Right lobe of liver (tissue), 6 donors: ENCODE measurements at regions not wholly inside any gene's neighbourhood (a gene's known extent, or its start where the extent isn't known, plus 50 kb on each side); places are given as distances from the start of the nearest gene placed in this dataset.
"Not testable (repeated sequence)": the region's sequence is repeated elsewhere in the genome, so short reads cannot be mapped to it uniquely, and the experiment has no call there.

Experiments used
- ATAC-seq, 4 donors: fragments of 200-7000 bp; cut with Tn5 transposase; one replicate each; pipeline ENCODE4 v1.9.1; 2020; ENCODE audit warnings: mild to moderate bottlenecking in 4 of 4, moderate library complexity in 4 of 4
- DNase-seq, 3 donors: peaks; one replicate each; pipeline ENCODE4 v3.0.0-alpha.2; 2020
- H3K27ac ChIP-seq, 3 donors: fragments of 200-600 bp; one replicate each; pipeline ENCODE4 v1.8.0; 2022
- H3K27me3 ChIP-seq, 2 donors: fragments of 200-600 bp; one replicate each; pipeline ENCODE4 v1.8.0; 2022
- H3K36me3 ChIP-seq, 4 donors: fragments of 200-600 bp; sonication (generic) in 1 of 4; one replicate each; pipeline versions ENCODE4 v1.5.1 to v1.8.0; 2017 to 2022; ENCODE audit warnings: control low read depth in 1 of 4
- H3K4me1 ChIP-seq, 4 donors: fragments of 200-600 bp; sonication (generic) in 1 of 4; one replicate each; pipeline versions ENCODE4 v1.5.1 to v1.8.0; 2017 to 2022; ENCODE audit warnings: control low read depth in 1 of 4
- H3K4me3 ChIP-seq, 3 donors: fragments of 200-600 bp; one replicate each; pipeline ENCODE4 v1.8.0; 2022
- H3K9me3 ChIP-seq, 4 donors: fragments of 200-600 bp; sonication (generic) in 1 of 4; one replicate each; pipeline versions ENCODE4 v1.5.1 to v1.8.0; 2017 to 2022; ENCODE audit warnings: control low read depth in 1 of 4
- CTCF ChIP-seq, 4 donors: fragments of 200-600 bp in 3 of 4; fragments of 450-650 bp in 1 of 4; IDR thresholded peaks; one replicate each; pipeline versions ENCODE4 v1.5.1 to v1.8.0; 2016 to 2022; ENCODE audit warnings: antibody characterized with exemption in 4 of 4, mild to moderate bottlenecking in 2 of 4
- POLR2A ChIP-seq: fragments of 450-650 bp; IDR thresholded peaks from one replicate; pipeline ENCODE4 v1.6.1; 2017; ENCODE audit warnings: antibody characterized with exemption, mild to moderate bottlenecking
- WGBS: methylation state at CpG from one replicate; pipeline ENCODE4 v1.1.6; 2018; ENCODE audit warnings: low coverage, low lambda C conversion rate; ENCODE audit not compliant: insufficient coverage; ENCODE audit errors: missing lambda C conversion rate; 5-methylcytosine and 5-hydroxymethylcytosine counted together
- intact Hi-C, 2 donors: fragments of 100-400 bp; cut with DNase I; formaldehyde crosslinking; loops; one replicate each; pipeline versions ENCODE4 v1.11.2 to v1.14.1; 2022
- donor health status: DM: no; HTN: yes; CAD: no.
- donor health status: DM: no; HTN: no; CAD: no.
- donor health status: DM: no; HTN: no; CAD: no.
- donor health status: DM: no; HTN: yes; CAD: no.
- donor health status: DM: no; HTN: yes; CAD: no.

- 53% methylated on average over 2 of the region's 2 CpGs for WGBS
- Histone ChIP-seq H3K27ac (no peak overlapping the region), H3K36me3 (no peaks in the 10 kb centered on the region), H3K4me1 (no peaks in the 10 kb centered on the region), H3K27me3 (no peaks in the 10 kb centered on the region), H3K4me3 (no peak overlapping the region), H3K9me3 (no peaks in the 10 kb centered on the region)
- intact Hi-C loops: no loop called here
- TF ChIP-seq CTCF (IDR thresholded peaks at IDR 0.05): no peak
- no peak for TF ChIP-seq POLR2A
- DNase-seq: no peak
- no peak for ATAC-seq
Measured at GRCh38 chr6:20338156-20338555, 63.5 kb upstream of the E2F3 start.

- TF ChIP-seq POLR2A: no peak
- TF ChIP-seq CTCF (IDR thresholded peaks at IDR 0.05): no peak
- Histone ChIP-seq H3K27ac (no peak overlapping the region), H3K4me1 (no peaks in the 10 kb centered on the region), H3K9me3 (no peaks in the 10 kb centered on the region), H3K36me3 (no peaks in the 10 kb centered on the region), H3K27me3 (no peaks in the 10 kb centered on the region), H3K4me3 (no peak overlapping the region)
- no peak for ATAC-seq
- intact Hi-C loops: no loop called here
- no peak for DNase-seq
- 87% methylated on average over 9 of the region's 9 CpGs for WGBS
Measured at GRCh38 chr6:20340068-20340848, 61.4 kb upstream of the E2F3 start.

GRCh38 chr6:20341096-20341495 is 60.6 kb upstream of the E2F3 start:
- Histone ChIP-seq H3K4me1 (no peaks in the 10 kb centered on the region), H3K36me3 (no peaks in the 10 kb centered on the region), H3K27ac (no peak overlapping the region), H3K9me3 (no peaks in the 10 kb centered on the region), H3K27me3 (no peaks in the 10 kb centered on the region), H3K4me3 (no peak overlapping the region)
- intact Hi-C loops: no loop called here
- no peak for ATAC-seq
- TF ChIP-seq CTCF (IDR thresholded peaks at IDR 0.05) (no peak), POLR2A (no peak)
- no peak for DNase-seq
- no CpG with 5 or more reads among the region's 2 CpGs for WGBS

- no peaks in the 10 kb centered on the region for H3K4me1 ChIP-seq
- WGBS: 73% methylated on average over 4 of the region's 4 CpGs
- H3K9me3 ChIP-seq: no peaks in the 10 kb centered on the region
- TF ChIP-seq POLR2A: no peak
- TF ChIP-seq CTCF (IDR thresholded peaks at IDR 0.05): no peak
- H3K27me3 ChIP-seq: no peaks in the 10 kb centered on the region
- H3K27ac ChIP-seq: no peak overlapping the region
- H3K36me3 ChIP-seq: no peaks in the 10 kb centered on the region
- no peak for ATAC-seq
- no peak overlapping the region for H3K4me3 ChIP-seq
- no peak for DNase-seq
- intact Hi-C loops: no loop called here
Measured at GRCh38 chr6:20341564-20341963, 60.1 kb upstream of the E2F3 start.

- H3K36me3 ChIP-seq, H3K27me3 ChIP-seq, ATAC-seq, DNase-seq, H3K9me3 ChIP-seq, intact Hi-C loops, H3K27ac ChIP-seq, H3K4me1 ChIP-seq, H3K4me3 ChIP-seq: not testable (repeated sequence)
- WGBS: 72% methylated on average over 3 of the region's 4 CpGs
Measured at GRCh38 chr6:20346948-20347347, 54.7 kb upstream of the E2F3 start.
